T-helper 1 cell treated with Interleukin-12 subunit alpha and Interleukin-12 subunit beta and Interleukin-4 antibody, amounts not matched to agents 30 ng/mL and 1 ng/mL, for 36 hours (primary cell): ENCODE measurements at regions not wholly inside any gene's neighbourhood (a gene's known extent, or its start where the extent isn't known, plus 50 kb on each side); places are given as distances from the start of the nearest gene placed in this dataset.

Experiments used
- intact Hi-C: fragments of 100-400 bp; cut with micrococcal nuclease; formaldehyde crosslinking; loops from one replicate; pipeline ENCODE4 v1.15.1; 2024

DNA sequence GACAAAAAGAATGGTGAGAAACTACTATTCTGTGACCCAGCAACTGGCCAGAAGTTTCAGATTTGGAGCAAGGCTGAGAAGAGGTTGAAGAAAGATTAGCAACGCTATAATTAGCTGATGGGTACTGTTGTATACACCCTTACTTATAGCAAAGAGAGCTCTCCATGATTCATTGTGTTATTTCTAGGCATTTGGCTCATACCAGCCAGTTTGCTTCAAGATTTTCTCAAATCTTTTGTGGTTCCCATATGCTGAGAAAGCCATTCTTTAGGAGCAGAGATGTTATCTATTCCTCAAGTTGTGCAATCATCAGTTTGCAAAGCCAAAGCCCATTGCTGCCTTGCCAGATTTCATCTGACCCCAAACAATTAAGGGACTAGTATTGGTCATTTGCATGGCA, 179.4 kb downstream of the ETS1 start:
- intact Hi-C loops = no loop called here

GRCh38 chr11:128405714-128406662, 181.4 kb downstream of the ETS1 start:
- intact Hi-C loops = no loop called here

- intact Hi-C loops = no loop called here
Observed at GRCh38 chr11:128405112-128405511, 182.2 kb downstream of the ETS1 start.

GRCh38 chr11:128404437-128404836, 182.9 kb downstream of the ETS1 start:
- intact Hi-C loops = no loop called here

DNA sequence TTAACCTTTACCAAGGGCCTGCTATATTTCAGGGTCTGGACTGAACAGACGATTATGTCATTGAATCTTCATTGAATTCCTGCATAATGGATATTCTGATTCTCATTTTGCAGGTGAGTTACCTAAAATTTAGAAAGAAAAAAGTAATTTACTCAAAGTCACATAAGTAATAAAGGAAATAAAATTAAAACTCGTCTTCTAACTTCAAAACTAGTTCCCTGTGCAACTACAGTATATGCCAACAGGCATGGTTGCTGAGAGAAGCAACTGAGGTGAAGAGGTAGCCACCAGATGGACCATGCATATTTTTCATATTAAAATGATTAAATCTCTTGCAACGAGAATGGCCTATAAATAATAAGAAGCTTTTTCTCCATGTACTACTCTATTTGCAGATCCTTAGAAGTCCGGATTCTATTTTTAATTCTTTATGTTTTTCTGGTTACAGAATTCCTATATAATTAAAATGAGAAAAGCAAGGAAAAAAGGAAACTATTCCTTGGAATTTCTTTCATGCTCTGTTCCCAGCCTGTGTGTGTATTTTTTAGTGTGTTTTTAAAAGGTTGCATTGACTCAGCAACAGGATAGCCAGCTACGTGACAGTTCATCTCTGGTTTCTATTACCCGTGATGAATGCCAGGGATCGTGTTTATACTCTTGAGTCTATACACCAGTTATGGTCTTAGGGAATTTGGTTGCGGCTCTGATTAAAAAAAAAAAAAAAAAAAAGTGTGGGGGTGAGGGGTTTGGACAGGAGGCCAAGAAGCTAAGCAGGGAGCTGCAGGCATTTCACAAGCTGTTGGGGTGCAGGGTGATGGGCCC, 186.8 kb downstream of the ETS1 start:
- intact Hi-C loops = no loop called here

DNA sequence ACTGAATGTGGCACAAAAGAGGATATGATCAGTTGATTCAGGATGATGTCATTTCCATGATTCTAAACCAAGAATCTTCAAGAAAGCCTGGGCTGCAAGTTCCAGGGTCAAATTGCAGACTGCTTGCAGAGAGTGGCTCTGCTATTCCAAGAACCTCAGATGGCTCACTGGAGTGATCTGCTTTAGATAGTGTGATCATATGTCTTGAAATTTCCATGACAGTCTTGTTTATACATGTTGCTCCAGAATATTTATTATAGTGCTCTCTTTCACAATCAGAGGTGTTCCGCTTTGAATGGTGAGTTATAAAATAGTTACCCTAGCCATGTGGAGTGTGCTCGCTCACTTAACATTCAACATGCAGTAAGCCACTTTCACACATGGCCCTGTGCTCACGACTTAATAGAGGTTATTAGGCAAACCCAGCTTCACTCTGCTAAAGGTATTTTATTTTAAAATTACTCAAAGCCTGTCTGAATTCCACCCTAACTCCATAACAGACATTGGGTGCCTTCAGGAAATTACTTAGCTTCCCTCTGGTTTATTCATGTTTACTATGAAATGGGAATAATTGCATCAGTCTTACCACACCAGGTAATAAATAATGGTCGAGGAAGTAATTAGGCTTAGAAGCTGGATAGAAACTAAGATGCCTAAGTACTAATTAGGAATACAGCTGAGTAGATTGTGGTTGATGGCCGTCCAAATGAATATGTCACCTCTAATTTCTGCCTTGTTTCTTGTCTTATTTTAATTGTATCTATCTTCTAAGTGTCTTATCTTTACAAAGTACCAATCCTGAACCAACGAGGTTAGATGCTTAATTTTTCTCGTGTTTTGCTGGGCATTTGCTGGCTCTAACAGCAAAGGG, 187.9 kb downstream of the ETS1 start:
- intact Hi-C loops = loop anchor here (1.0 kb wide), 1 partner anchor 39 kb away; no protein-coding TSS in a partner anchor

DNA sequence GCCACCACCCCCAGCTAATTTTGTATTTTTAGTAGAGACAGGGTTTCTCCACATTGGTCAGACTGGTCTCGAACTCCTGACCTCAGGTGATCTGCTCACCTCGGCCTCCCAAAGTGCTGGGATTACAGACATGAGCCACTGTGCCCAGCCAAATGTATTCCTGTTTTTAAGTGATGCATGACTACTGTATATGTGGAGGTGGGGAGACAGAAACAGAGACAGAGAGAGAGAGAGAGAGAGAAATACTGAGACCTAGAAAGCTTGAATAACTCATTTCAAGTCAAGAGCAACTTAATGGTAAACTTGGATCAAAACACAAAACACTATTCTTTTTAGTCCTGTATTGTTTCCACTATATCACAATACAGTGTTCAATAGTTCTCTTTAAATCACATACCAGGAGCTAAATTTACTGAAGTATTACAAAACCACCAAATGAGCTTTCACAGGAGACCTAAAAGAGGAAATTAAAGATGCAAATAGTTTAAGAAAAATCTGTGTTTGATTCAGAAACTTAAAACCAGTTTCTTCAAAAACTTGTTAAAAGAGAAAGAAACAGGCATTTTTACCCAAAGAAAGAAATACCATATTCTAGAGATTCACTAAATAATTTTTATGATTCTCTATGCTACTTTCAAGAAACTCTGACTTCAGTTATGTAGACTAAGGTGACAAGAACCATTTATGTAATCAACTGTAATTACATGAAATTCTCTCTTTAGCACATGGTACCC, 188.7 kb downstream of the ETS1 start:
- intact Hi-C loops = loop anchor here (1.0 kb wide), 1 partner anchor 38 kb away; no protein-coding TSS in a partner anchor

GRCh38 chr11:128397362-128397761, 190.0 kb downstream of the ETS1 start:
- intact Hi-C loops = no loop called here

DNA sequence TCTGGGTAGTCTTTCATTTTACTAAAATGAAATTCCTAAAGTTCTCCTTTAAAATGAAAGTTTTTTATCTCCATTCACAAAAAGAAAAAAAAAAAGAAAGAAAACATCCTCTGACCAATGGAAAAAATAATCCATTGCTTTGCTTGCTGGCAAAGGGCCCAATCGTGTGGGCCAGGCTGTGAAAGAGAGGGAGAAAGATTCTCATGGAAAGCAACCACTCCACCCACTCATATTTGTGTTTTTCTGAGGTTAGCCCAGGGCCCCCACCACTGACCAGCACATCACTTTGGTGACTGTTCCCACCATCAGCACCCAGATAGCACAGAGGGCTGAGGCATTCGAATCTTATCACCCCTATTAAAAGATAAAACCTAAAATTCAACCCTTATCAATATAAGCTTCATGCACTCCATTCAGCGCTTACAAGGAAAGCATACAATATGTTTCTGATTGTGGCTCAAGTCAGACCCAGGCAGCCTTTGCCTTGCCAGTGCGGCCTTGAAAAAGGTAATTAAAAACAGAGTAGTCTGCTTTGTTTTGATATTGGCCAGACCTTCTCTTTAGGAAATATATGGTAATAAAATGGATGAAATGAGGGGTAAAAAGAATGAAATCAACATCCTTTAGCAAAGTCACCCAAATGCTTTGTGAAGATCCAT, 192.8 kb downstream of the ETS1 start:
- intact Hi-C loops = no loop called here

- intact Hi-C loops = no loop called here
Observed at GRCh38 chr11:128392259-128392658, 195.1 kb downstream of the ETS1 start.

DNA sequence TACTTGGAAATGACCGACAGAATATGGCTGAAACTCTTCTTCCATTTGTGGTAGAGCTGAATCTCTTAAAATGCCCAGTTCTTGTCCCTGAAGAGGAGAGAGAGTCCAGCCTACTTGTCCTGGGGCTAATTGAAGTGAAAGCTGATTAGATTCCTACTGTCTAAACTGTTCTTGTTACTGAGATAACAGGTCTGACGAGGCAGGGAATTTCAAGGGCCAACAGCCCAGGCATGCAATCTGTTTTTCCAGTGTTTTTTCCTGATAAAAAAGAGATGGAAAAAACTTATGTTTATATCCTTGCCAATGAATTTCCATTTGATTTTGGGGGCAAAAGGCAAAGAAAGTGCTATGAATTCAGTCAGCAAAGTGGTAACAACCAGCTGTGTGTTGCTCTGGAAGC, 195.5 kb downstream of the ETS1 start:
- intact Hi-C loops = no loop called here

- intact Hi-C loops = no loop called here
Observed at GRCh38 chr11:128390246-128390645, 197.1 kb downstream of the ETS1 start.

GRCh38 chr11:128389461-128389976, 197.8 kb downstream of the ETS1 start:
- intact Hi-C loops = no loop called here

DNA sequence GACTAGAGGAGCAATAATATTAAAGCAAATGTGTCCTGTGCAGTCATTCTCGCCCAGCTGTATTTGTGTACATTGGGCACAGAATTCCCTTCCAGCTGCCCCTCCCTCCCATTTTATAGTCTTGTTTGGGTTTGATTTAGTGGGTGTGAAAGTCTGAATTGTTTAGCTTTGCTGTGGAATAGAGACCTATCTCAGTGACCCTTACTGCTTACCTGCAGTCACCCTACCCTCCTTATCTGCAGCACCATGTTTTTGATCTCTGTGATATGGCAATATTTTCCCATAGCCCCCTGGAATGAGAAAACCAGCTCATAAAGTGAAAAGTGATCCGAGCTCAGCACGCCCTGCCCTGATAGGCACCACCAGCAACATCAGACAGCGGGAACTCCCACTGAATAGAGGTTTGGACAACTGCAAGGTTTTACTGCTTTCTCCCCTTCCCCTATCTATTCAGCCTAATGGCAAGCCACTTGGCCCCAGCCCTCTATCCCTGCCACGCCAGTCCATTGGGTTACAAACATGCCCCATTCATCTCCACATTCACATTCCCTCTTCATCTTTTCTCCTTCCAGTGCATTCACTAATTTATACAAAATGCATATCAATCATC, 199.0 kb downstream of the ETS1 start:
- intact Hi-C loops = no loop called here

DNA sequence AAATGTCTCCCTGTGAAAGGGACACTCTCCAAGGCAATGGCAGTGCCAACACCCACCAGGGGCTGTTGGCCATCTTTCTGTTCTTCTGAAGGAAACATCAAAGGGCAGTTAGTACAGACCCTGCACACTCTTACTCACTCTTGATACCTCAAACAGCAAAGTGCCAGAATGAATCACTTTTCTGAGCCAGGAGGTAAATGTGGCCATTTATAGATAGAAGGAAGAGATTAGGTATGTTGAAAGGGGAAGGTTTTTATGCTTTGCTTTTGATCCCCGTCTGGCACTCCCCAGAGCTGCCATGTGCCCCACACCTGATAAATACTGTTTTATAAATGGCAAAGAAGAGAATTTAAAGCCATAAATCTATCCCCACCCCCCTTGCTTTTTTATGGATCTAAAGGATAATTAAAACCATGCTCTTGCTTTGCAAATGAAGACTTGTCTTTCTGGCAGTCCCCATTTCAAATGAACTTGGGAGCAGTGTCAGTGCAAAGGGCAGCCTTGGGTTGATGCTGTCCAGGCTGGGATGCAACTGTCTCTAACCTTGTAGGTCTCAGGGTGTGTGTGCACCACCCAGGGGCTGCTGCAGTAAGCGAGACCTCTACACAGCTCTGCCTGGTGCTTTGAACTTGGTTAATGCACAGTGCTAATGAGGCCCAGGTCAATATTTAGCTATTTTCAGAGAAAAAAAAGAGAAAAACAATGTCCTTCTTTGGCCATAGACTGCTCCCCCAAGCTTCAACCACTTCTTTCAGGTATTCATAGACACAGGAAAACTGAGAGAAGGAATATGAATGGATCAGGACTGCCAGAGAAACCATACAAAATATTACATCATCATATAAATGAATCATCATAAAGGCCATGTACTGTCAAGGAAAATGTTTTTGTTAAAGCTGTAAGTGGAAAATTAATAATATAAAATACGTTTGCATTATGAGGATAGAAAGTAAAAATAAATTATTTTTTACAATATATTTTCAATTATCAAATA, 207.5 kb downstream of the ETS1 start:
- intact Hi-C loops = loop anchor here (5.0 kb wide), 1 partner anchor 38 kb away; no protein-coding TSS in a partner anchor

DNA sequence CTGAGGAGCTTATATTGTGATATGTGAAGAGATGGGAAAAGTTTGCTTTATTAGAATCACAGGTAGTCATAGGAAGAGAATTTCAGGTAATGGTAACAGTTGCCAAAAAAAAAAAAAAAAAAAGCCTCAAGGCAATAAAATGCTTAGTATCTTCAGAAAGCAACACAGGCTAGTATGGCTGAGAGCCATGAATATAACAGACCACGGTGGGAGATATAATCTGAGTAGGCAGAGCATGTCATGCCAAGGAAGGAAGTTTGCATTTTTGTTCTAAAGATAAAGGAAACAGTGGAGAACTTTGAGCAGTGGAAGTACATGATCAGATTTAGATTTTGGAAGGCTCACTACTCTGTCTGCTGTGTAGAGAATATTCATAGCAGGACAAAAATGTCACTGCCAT, 211.4 kb downstream of the ETS1 start:
- intact Hi-C loops = loop anchor here (5.0 kb wide), 1 partner anchor 34 kb away; no protein-coding TSS in a partner anchor

DNA sequence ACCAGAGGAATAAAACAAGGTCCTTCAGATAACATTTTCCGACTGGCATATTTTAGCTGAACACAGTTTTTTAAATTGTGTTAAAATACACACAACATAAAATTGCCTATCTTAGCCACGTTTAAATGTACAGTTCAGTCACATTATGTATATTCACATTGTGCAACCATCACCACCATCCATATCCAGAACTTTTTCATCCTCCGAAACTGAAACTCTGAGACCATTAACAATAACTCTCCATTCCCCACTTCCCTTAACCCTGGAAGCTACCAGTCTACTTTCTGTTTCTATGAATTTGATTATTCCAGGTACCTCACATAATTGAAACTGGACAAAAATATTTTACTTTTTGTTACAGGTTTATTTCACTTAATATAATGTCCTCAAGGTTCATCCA, 213.3 kb downstream of the ETS1 start:
- intact Hi-C loops = no loop called here

- intact Hi-C loops = no loop called here
Observed at GRCh38 chr11:128372977-128373376, 214.4 kb downstream of the ETS1 start.
